ENCODE measurements at regions not wholly inside any gene's neighbourhood (a gene's known extent, or its start where the extent isn't known, plus 50 kb on each side); places are given as distances from the start of the nearest gene placed in this dataset.

DNA sequence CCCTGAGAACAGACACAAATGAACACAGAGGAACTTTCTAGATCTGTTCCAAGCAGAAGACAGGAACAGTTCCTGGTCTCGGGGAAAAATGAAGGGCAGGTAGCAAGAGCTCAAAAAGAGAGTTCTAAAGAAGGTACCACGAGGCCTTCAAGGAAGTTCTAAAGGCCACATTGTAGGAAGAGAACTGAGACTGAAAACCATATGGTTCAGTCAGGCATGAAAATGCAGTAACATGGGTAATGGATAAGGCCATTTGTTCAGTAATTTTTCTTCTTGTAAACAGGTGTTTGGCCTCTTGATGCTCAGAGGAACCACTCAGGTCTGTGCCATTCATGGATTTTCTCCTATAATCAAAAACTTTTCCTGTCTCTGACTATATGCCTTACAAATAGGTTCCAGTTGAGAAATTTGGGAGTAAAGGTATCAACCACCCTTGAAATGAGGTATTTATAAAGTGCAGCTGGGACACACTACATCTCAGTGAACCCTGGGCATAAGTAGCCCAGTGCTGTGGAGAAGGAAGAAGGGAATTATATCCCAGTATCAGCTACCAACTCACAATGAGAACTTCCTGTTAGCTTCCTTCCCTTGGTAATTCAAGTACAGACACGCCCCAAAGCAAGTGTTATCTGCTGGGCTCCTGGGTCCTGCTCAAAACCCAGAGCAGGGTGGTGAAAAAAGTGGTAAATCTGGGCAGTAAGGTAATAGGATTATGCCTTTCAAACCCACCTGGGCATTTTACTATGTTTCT is 277.9 kb downstream of the KLHL13 start:
- TF ChIP-seq NRF1 (conservative IDR thresholded peaks at IDR 0.05 in 1 of 2, IDR thresholded peaks at IDR 0.05 in 1 of 2): no peak
- TF ChIP-seq, protein P1, sequence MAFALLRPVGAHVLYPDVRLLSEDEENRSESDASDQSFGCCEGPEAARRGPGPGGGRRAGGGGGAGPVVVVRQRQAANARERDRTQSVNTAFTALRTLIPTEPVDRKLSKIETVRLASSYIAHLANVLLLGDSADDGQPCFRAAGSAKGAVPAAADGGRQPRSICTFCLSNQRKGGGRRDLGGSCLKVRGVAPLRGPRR (CRISPR knock-in tag; IDR thresholded peaks at IDR 0.05): no peak
